HG02610 (cell line): ENCODE measurements at regions not wholly inside any gene's neighbourhood (a gene's known extent, or its start where the extent isn't known, plus 50 kb on each side); places are given as distances from the start of the nearest gene placed in this dataset.

Experiments
- ATAC-seq: cut with Tn5 transposase; IDR thresholded peaks from one replicate; pipeline ENCODE4 v1.9.1; 2021; ENCODE audit warnings: mild to moderate bottlenecking, moderate library complexity; ENCODE audit not compliant: unreplicated experiment

DNA sequence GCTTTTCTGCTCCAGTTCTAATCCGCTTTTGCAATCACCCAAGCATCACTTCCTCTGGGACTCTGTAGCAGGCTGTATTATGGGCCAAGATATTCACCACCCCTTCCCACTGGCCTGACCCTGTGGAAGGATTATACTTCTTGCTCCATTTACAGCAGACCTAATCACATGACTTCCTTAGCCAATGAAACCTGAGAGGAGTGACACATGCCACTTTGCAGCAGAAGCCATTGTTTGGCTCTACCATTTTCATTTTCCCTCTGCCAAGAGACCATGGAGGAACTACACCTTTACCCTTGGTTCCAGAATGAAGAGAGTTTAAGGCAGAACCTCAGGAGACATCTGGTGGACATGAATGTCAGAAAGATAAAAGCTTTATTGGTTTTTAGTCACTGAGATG lies 134.9 kb upstream of the HSD17B12 start:
- ATAC-seq = no peak

DNA sequence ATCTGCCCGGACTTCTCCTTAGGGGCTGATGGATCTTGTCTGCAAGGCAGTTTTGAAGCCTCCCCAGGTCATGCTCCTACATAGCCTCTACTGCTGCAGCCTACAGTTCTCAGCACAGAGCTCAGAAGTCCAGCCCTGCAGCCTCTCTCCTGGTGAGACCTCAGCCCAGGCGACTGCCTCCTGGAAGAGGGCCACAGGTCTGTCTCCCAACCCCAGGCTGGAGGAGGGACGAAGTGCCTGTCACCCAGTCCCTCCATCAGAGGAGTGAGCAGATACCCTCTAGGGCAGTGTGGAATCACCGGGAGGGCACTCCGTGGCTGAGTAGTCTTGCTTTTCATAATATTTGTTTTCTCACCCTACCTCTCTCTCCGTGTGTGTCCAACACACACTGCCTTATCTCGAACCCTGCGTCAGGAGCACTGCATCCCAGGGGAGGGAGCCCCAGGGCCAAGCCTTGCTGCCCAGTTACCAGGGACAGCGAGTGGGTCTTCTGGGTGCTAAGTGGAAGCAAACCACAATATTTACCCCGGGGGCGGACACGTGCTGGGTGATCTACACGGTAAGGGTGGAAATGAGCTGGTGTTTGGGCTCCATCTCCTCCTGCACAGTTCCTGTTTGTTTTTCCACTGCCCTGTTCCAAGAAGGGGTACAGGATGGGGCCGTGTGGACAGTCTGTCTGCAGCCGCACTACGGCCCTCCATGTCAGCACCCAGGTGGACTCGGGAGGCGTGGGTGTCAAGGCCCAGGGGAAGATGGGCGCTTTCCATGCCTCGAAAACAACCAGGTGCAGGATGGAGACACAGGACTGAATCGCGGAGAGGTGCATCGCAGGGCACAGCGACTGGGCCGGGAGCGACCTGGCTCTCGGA lies 133.7 kb upstream of the HSD17B12 start:
- ATAC-seq = no peak

DNA sequence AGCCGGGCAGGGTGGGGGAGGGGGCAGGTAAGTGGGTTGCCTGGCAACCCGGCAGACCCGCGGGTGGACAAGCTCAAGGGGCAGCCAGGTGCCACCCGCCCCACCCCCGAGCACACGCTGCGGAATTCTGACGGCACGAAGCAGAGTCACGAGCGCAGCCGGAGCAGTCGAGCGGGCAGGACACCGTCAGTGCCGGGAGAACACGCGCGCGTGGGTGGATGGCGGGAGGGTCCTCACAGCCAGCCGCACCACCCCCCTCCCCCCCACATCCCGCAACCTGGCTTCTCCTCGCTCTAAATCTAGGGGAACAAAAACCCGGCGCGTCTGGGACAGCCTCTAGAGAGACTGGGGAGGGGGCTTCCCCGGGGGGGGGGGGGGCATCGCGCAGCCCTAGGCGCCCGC lies 133.1 kb upstream of the HSD17B12 start:
- no peak for ATAC-seq

DNA sequence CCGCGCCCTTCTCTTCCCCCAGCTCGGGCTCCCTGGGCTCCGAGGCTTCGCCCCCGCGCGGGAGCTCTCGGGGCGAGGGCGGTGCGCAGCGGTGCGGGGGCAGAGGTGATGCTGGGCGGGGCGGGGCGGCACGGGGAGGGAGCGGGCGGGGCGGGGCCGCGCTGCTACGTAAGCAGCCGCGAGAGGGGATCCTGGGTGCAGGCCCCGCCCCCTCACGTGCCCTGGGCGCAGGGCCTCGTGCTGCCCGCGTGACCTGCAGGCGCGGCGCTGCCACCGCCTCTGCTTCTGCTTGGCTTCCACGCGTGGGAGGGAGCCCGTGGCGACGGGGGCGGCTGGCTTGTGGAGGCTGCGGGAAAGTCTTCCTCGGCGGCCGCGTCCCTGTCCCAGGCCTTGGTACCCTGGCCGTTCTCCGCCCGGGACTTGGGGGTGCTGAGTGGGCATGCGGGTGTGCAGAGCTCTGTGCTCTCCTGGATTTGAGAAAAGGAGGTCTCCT lies 132.6 kb upstream of the HSD17B12 start:
- no peak for ATAC-seq

DNA sequence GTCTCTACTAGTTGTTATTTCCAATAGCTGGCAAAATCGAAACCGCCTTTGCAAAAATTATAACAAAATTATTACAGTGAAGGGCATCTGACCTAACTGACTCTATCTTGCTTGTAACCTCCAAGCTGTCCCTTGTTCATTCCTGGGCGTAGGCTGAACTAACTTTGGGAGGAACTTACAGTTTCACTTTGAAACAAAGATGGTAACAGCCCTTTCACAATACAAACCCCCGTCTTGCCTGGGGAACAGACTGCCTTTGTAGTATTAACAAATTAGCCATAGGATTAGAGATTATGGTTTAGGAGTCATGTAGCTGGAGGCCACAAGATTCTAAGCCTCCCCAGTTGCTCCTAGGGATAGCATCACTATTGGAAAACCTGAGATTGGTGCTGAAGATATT lies 131.6 kb upstream of the HSD17B12 start:
- no peak for ATAC-seq

DNA sequence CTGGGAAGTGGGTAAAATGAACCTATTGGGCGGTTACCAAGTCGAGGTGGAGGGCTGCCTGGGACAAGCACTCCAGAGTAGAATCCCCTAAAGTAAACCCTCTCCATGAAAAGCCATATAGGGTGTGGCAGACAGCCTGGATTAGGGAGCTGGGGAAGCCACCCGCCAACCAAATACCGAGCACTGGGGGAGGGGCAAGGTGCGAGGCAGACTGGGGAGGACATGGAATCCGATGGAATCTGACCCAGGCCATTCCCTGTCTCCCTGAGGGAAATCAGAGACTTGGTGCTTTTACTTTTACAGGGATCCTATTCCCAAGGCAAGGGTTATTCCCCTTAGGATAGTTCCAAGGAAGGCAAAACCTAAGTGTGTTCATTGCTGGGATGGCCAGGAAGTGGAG lies 130.9 kb upstream of the HSD17B12 start:
- ATAC-seq = no peak

DNA sequence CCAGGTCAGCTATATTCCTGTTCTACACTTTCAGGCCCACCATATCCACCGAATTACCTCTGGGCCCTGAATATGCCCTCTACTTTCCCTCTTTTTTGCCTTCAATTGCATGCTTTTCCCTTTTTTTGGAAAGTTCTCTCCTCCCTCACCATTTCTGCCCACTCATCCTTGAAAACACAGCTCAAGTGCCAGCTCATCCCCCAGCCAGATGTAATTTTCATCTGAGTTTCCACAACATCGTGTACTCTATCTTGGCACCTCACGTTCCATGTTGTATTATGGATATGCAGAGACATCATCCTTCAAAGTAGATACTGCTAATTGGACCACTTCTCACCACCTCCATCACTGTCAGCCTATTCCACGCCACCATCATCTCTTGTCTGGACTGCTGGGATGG lies 129.8 kb upstream of the HSD17B12 start:
- ATAC-seq = no peak

DNA sequence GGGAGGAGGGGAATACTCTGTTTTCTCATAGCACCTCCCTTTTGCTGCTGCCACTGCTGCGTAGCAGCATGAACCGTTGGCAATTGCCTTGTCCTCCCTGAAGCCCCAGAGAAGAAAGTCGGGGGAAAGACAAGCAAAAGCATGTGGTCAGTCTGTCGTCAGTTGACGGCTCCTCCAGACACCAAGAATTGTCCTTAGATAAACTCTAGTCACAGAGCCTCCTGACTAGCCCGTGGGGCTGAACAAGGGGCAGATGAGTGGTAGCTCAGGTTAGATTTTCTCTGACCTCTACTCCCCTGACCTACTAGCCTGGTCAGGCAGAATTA lies 126.4 kb upstream of the HSD17B12 start:
- no peak for ATAC-seq

DNA sequence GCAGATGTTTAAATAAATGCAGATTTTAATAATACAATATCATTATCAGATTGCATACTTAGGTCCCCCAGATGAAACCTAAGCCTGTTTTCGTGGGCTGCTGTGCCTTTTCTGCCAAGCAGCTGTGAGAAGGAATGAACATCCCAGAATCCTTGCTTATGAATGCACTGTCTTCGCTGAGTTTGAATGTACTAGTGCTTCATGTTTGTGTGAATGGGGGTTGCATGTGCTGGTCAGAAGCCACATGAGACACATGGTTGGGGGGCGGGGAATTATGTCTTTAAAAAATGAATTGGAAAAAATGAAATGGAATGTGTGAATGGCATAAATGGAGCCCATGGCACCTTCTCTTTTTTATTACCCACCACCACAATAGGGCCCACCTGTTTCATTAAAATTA lies 125.4 kb upstream of the HSD17B12 start:
- no peak for ATAC-seq

DNA sequence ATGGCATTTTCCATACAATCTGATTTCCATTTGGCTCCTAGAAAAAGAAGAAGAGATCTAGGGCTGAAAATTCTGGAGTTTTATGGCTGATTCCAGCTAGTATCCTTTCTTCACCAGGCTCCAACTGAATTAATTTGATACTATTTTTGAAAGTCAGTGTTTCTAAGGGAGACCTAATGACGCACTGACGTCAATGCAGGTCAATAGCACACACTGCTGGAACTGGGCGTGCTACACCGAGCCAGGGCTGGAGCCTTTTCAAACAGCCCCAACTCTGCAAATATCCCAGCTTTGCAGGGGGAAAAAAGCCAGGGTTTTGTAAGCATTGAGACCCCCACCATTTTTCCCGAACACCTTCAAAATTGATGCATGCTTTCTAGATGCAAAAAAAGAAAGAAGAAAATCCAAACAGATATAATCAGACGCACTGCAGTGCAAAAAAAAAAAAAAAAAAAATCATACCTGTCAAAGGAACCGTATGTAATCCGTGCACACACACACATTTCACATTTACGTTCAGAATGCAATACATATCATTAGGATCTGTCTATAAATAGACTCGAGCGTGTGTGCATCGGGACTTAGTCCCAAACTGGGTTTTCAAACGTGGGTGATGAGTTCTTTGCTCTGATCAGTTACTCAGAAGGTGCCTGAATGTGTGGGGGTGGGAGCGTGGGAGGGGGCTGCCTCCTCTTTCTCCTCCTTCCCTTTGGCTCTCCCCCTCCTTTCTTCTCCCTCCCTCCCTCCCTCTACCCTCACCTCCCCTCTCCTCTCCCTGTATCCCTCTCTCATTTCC lies 124.5 kb upstream of the HSD17B12 start:
- no peak for ATAC-seq

DNA sequence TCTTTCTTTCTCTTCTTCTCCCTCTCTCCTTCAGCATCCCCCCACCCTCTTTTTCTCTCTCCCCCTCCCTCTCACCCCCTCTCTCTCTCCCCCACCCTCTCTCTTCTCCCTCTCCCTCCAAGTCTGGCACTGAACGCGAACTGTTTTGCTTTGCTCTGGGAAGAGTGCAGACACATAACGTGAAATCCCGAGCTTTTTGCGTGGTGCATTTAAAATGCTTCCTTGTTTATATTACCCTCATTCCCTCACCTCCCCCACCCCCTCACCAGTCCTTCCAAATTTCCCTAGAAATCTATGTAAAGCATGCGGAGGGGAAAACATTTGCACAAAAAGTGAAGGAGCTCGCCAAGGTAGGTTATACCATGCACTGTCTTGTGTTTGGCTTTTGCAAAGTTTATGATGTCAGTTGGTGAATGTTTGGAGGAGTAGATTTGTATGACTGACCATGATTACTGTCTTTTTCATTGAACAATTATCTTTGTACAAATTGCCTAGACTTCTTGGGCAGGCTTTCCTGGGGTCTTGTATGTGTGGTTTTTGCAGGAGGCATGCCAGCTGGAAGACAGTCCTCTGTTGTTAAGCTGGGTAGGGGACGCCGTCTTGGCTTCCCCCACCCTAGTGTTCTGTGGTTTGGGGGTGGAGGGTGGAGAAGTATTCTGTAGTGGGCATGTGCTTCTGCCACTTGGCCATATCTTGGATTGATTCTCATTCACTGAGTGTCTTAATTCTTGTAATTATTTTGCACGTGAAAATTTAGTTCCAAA lies 123.7 kb upstream of the HSD17B12 start:
- no peak for ATAC-seq

DNA sequence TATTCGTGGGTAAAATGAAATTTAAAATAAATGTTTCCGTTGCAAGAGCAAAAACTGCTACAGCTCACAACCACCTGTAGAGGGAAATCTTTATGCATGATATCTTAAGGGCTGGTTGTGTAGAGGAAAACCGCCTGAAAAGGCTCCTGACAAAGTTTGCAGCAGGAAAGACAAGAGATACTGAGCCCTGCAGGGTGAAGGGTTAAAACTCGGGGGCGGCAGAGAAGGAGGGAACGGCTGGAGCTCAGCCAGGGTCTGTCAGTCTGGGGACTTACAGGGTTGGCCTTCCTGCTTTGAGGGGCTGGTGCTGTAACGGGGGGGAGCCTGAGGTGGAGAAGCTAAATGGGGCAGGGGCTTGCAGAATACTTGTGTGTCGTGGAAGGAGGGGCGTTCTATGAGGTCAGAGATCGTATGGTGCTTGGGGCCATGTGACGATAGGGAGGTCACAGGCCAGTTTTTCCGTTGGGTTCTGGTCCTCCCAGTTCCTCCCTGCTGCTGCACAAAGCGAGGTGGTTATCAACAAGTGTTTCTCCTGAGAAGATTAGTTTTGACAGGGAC lies 122.9 kb upstream of the HSD17B12 start:
- ATAC-seq = no peak

DNA sequence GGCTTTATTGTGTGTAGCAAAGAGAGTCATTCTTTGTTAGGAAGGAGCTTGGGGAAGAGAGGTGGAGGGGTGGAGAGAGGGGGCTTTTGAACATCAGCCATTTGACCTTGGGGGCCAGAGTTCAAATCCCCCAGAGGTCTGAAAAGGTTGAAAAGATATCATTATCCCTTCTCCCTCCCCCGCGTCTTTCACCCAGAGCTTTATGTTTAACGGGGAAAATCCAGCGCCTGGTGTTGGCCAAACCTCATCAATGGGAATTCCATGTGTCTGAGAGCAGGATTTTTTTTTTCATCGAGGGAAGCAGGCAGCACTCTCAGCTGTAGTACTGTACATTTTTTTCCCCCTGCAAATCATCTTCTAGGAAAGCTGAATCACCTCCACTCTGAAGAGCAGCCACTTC lies 122.4 kb upstream of the HSD17B12 start:
- ATAC-seq = no peak

DNA sequence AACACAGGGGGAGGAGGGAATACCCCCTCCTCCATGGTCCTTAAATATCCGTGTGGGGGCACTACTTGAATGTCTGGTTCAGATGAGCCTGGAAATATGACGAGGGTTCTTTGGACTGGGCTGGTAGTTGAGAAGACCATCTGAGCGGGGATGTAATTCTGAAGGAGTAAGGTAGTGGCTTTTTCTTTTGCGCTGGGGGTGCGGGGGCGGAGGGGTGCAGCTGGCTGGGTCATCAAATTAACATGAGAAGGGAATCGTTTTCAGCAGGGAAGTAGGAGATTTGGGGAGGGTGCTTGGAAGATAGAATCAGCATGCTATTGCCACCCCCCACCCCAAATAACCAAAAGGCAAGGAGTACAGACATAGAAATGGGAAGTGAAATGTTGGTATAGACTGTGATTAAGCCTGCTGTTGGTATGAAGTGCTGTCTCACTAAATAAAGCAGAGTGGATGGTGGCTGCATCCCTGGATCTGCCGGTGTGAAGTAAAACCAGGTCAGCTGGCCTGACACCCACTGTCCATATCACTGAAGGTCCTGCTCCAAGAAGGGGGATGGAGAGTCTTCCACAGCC lies 121.9 kb upstream of the HSD17B12 start:
- ATAC-seq = no peak

DNA sequence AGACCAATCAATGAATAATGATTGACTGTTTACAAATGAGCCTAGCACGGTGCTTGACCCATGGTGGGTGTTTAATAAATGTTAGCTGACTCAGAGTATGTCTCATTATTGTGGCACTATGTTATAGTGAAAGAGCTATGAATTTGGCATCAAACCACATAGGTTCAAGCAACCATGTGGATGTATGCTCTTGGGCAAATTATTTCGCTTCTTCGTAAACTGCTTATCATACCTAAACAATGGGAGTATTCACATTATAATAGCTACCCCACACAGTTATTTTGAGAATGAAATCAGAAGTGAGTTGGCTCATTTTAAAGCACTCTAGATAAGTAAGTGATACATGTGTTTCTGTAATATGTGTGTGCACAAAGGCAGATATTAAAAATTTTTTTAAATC lies 118.7 kb upstream of the HSD17B12 start:
- no peak for ATAC-seq

DNA sequence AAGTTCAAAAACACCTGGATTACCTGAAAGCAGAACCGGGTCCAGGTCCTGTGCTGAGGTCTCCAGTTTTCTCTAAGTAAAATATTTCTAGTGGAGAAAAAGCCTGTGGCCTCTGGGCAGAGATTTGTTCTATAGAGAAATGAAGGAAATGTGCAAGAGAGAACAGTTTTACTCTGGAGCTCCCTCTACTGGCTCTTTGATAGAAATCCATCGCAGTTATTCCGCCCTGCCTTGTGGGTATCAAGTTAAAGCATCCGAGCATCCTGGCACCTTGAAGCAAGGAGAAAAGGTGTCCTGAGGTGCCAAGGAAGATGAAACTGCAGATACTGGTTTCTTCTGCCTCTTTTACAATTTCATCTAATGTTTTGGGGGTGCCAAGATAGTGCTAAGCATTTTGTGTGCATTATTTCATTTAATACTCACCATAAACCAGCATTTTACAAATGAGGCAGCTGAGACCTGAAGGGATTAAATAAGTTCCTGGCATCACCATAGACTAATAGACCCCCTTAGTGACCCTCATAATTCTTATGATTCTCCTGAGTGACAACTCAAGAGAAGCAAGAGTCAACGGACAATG lies 113.1 kb upstream of the HSD17B12 start:
- peak; percentile 69 for ATAC-seq

DNA sequence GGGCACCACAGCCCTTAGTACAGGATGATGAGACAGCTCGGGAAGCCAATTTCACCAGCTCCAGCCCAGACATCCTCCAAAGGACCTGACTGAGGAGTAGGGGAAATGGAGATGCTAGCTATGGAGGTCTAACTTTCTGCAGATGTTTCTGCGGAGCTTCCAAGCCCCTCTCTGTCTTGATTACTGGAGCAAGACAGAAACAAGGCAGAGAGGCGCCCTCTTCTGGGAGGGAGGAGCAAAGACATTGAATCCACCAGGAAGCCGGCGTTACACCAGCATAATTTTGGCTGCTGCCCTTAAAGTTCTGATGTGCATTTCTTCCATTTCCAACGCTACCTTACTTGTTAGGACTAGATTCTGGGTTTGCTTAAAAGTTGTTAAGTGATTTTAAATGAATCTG lies 107.3 kb upstream of the HSD17B12 start:
- no peak for ATAC-seq

DNA sequence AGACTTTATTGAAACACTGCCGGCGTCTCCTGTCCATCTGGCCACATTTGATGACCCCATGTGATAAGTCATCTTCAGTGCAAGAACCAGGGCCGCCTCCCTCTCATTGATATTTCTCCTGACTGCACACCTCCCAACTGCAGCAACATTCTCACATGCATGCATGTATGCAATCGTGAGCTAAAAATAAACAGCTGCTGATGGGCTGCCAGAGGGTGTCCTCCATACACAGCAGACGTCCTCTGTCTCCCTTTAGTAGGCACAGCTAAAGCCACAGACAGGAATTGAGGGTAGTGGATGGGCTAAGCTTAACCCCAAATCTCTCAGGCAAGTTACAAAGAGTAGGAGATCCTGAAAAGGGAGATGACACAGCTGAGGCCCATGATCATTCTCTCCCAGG lies 106.7 kb upstream of the HSD17B12 start:
- ATAC-seq = no peak

DNA sequence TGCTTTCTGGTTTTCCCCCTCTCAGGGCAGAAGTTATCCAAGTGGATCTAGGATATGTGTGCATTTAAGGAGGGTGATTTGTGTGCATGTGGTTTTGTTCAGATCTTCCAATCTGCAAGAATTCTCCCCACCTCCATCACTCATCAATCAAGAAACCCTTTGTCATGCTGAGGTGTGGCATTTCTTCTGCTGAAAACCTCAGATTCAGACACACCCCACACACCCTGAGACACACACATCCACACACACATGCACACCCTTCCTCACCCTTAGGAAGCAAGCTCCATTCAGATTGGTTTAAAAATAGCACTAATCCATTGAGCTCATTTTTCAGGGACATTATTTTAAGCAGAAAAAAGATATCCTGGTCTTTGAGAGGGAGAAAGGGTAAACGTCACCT lies 106.1 kb upstream of the HSD17B12 start:
- ATAC-seq = no peak
